ENCODE measurements at regions not wholly inside any gene's neighbourhood (a gene's known extent, or its start where the extent isn't known, plus 50 kb on each side); places are given as distances from the start of the nearest gene placed in this dataset.

DNA sequence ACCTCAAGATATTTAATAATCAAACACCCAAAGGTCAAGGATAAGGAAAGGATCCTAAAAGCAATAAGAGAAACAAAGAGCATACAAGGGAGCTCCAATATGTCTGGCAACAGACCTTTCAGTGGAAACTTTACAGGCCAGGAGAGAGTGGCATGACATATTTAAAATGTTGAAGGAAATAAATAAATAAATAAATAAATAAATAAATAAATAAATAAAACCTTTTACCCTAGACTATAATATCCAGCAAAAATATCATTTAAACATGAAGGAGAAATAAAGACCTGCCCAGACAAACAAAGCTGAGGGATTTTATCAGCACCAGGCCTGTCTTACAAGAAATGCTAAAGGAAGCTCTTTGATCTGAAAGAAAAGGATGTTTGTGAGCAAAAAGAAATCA, 367.8 kb upstream of the PBX1 start:
- TF ChIP-seq, protein P1, sequence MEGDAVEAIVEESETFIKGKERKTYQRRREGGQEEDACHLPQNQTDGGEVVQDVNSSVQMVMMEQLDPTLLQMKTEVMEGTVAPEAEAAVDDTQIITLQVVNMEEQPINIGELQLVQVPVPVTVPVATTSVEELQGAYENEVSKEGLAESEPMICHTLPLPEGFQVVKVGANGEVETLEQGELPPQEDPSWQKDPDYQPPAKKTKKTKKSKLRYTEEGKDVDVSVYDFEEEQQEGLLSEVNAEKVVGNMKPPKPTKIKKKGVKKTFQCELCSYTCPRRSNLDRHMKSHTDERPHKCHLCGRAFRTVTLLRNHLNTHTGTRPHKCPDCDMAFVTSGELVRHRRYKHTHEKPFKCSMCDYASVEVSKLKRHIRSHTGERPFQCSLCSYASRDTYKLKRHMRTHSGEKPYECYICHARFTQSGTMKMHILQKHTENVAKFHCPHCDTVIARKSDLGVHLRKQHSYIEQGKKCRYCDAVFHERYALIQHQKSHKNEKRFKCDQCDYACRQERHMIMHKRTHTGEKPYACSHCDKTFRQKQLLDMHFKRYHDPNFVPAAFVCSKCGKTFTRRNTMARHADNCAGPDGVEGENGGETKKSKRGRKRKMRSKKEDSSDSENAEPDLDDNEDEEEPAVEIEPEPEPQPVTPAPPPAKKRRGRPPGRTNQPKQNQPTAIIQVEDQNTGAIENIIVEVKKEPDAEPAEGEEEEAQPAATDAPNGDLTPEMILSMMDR (IDR thresholded peaks at IDR 0.05): no peak
- no peak for TF ChIP-seq POLR2AphosphoS5 (IDR thresholded peaks at IDR 0.05)
- no peak for TF ChIP-seq POLR2A (IDR thresholded peaks at IDR 0.05)

Measured in upper lobe of left lung (tissue), 4 donors.